ENCODE measurements at regions not wholly inside any gene's neighbourhood (a gene's known extent, or its start where the extent isn't known, plus 50 kb on each side); places are given as distances from the start of the nearest gene placed in this dataset.

DNA sequence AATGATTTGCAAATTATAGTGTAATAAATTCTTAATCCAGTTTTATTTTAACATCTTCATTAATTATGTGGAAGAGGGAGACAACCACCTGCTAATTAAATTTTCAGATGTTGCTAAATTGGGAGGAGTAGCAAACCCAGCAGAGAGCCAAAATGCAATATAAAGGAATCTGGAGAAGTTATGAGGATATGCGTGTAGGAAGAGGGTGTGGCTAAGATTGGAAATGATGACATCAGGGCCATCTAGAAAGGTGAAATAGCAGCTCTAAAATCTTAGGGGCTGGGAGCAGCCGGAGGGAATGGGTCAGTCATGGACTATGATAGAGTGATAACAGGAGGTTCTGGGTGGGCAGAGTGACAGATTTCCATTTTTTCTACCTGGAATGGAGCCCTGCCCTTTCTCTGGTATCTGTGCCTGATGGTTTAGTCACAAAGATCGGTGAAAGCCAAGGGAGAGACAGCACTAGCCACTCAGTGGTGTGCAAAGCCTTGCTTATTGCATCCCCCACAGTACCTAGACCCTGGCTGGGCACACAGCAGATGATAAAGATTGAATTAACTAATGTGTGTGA, 379.2 kb upstream of the CELF4 start:
- no peaks in the 10 kb centered on the region for H3K36me3 ChIP-seq
- 73% methylated on average over 3 of the region's 3 CpGs for WGBS
- no peak for TF ChIP-seq POLR2A (IDR thresholded peaks at IDR 0.05)
- TF ChIP-seq POLR2AphosphoS5 (IDR thresholded peaks at IDR 0.05) = no peak
- TF ChIP-seq, protein P1, sequence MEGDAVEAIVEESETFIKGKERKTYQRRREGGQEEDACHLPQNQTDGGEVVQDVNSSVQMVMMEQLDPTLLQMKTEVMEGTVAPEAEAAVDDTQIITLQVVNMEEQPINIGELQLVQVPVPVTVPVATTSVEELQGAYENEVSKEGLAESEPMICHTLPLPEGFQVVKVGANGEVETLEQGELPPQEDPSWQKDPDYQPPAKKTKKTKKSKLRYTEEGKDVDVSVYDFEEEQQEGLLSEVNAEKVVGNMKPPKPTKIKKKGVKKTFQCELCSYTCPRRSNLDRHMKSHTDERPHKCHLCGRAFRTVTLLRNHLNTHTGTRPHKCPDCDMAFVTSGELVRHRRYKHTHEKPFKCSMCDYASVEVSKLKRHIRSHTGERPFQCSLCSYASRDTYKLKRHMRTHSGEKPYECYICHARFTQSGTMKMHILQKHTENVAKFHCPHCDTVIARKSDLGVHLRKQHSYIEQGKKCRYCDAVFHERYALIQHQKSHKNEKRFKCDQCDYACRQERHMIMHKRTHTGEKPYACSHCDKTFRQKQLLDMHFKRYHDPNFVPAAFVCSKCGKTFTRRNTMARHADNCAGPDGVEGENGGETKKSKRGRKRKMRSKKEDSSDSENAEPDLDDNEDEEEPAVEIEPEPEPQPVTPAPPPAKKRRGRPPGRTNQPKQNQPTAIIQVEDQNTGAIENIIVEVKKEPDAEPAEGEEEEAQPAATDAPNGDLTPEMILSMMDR (IDR thresholded peaks at IDR 0.05) = no peak
- no peak for TF ChIP-seq EP300 (IDR thresholded peaks at IDR 0.05)

DNA sequence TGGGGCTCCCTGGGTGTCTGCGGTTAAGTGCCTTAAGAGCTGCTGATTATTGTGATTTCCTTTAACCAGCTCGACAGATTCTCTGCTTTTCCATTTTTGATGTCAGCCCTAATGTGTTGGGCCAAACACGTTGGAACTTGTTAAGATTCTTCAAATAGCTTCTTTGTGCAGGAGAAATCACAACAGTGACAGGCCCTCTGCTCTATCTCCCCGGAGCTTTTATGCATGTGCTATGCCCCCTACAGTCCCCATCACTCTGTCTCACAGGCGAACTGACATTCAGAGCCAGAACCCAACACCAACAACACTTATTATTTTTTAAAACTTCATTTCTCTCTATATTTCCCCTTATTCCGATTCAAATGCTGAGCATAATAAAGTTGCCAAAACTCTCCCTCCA, 371.7 kb upstream of the CELF4 start:
- no peak for TF ChIP-seq POLR2A (IDR thresholded peaks at IDR 0.05)
- TF ChIP-seq POLR2AphosphoS5 (IDR thresholded peaks at IDR 0.05) = no peak
- TF ChIP-seq, protein P1 (IDR thresholded peaks at IDR 0.05) = no peak
- TF ChIP-seq EP300 (IDR thresholded peaks at IDR 0.05) = no peak
- no peaks in the 10 kb centered on the region for H3K9me3 ChIP-seq
- 52% methylated on average over 6 of the region's 6 CpGs for WGBS
- H3K4me3 ChIP-seq = no peak overlapping the region
- H3K4me1 ChIP-seq = no peaks in the 10 kb centered on the region
- no peak overlapping the region for H3K27ac ChIP-seq
- no peaks in the 10 kb centered on the region for H3K27me3 ChIP-seq
- no peak for DNase-seq (ENCODE audit: low spot score in 2 of 2)
- no peaks in the 10 kb centered on the region for H3K36me3 ChIP-seq

More for the DNA sequence above, 379.2 kb upstream of the CELF4 start:
- no peak overlapping the region for H3K27ac ChIP-seq
- no peaks in the 10 kb centered on the region for H3K27me3 ChIP-seq
- H3K4me1 ChIP-seq = no peaks in the 10 kb centered on the region
- no peak for DNase-seq (ENCODE audit: low spot score in 2 of 2)
- H3K9me3 ChIP-seq = no peaks in the 10 kb centered on the region
- no peak overlapping the region for H3K4me3 ChIP-seq

DNA sequence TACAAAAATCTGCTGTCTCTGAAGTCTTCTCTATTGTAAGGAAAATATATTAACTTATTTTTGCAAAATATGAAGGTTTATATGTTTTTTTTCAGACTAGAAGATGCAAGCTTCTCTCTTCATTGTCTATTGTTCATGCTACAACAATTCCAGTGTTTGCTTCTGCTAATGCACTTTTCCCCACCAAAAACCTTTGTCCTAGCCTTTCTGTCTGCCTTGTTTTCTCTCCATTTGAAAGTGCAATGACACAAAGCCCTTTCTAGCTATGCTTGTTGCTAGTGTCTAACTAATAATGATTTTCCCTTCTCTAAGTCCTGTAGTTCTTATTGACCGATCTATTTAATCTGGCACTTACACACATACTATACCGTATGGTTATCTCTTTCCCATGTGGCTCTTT, 369.5 kb upstream of the CELF4 start:
- no peak overlapping the region for H3K4me3 ChIP-seq
- TF ChIP-seq POLR2A (IDR thresholded peaks at IDR 0.05) (no peak), EP300 (IDR thresholded peaks at IDR 0.05) (no peak), POLR2AphosphoS5 (IDR thresholded peaks at IDR 0.05) (no peak)
- TF ChIP-seq, protein P1 (IDR thresholded peaks at IDR 0.05) = no peak
- no peak overlapping the region for H3K27ac ChIP-seq
- no peaks in the 10 kb centered on the region for H3K9me3 ChIP-seq
- H3K4me1 ChIP-seq = no peaks in the 10 kb centered on the region
- no peaks in the 10 kb centered on the region for H3K36me3 ChIP-seq
- WGBS = 91% methylated on average over 2 of the region's 2 CpGs
- H3K27me3 ChIP-seq = no peaks in the 10 kb centered on the region
- DNase-seq (ENCODE audit: low spot score in 2 of 2) = no peak

DNA sequence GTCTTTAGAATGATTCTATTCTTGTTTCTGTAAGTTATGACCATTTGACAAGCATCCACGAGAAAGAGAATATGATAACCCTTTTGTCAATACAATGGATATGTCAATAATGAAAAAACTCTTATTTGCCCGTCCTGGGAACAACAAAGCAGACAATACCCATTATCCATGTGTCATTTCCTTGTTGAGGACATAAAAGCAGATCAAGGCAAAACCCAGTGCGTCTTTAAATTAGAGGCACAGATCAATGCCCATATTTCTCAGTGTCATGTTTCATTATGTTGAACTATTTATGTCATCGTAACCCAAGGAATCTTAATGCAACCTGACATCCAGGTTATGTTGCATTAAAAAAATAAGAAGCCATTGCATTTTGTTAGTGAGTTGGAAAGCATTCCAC, 365.0 kb upstream of the CELF4 start:
- H3K9me3 ChIP-seq = no peaks in the 10 kb centered on the region
- H3K4me3 ChIP-seq = no peak overlapping the region
- 81% methylated on average over 4 of the region's 4 CpGs for WGBS
- H3K4me1 ChIP-seq = no peaks in the 10 kb centered on the region
- H3K27ac ChIP-seq = no peak overlapping the region
- DNase-seq (ENCODE audit: low spot score in 2 of 2) = no peak
- TF ChIP-seq POLR2AphosphoS5 (IDR thresholded peaks at IDR 0.05) (no peak), POLR2A (IDR thresholded peaks at IDR 0.05) (no peak), EP300 (IDR thresholded peaks at IDR 0.05) (no peak)
- TF ChIP-seq, protein P1 (IDR thresholded peaks at IDR 0.05) = no peak
- no peaks in the 10 kb centered on the region for H3K36me3 ChIP-seq
- no peaks in the 10 kb centered on the region for H3K27me3 ChIP-seq

DNA sequence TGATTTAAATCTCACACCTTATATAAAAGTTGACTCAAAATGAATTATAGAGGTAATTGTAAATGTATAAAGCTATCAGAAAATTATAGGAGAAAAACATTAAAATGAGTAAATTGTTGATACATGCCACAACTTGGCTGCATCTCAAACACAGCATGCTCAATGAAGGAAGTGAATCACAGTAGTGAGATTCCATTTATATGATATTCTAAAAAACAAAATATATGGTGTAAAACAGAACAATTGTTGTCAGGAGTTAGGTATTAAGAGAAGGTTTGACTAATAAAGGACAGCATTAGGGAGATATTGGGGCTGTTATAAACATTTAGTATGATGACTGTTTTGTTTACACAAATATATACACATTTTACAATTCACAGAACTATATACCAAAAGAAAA, 356.6 kb upstream of the CELF4 start:
- Histone ChIP-seq H3K4me3 (no peak overlapping the region), H3K9me3 (no peaks in the 10 kb centered on the region), H3K36me3 (no peaks in the 10 kb centered on the region), H3K4me1 (no peaks in the 10 kb centered on the region), H3K27ac (no peak overlapping the region), H3K27me3 (no peaks in the 10 kb centered on the region)
- DNase-seq (ENCODE audit: low spot score in 2 of 2) = no peak
- TF ChIP-seq EP300 (IDR thresholded peaks at IDR 0.05) = no peak
- TF ChIP-seq POLR2AphosphoS5 (IDR thresholded peaks at IDR 0.05) = no peak

- H3K4me1 ChIP-seq = no peaks in the 10 kb centered on the region
- no peak for DNase-seq (ENCODE audit: low spot score in 2 of 2)
- no peak for TF ChIP-seq POLR2A (IDR thresholded peaks at IDR 0.05)
- TF ChIP-seq, protein P1 (IDR thresholded peaks at IDR 0.05) = no peak
- TF ChIP-seq POLR2AphosphoS5 (IDR thresholded peaks at IDR 0.05) = no peak
- no peak for TF ChIP-seq EP300 (IDR thresholded peaks at IDR 0.05)
- no peaks in the 10 kb centered on the region for H3K36me3 ChIP-seq
- no peaks in the 10 kb centered on the region for H3K27me3 ChIP-seq
- WGBS = 91% methylated on average over 4 of the region's 4 CpGs
- H3K9me3 ChIP-seq = no peaks in the 10 kb centered on the region
- no peak overlapping the region for H3K4me3 ChIP-seq
- H3K27ac ChIP-seq = no peak overlapping the region
Observed at GRCh38 chr18:37920865-37921264, 355.3 kb upstream of the CELF4 start.
